SU-DHL-6 (cell line): ENCODE measurements at regions not wholly inside any gene's neighbourhood (a gene's known extent, or its start where the extent isn't known, plus 50 kb on each side); places are given as distances from the start of the nearest gene placed in this dataset.

Source experiments
- H2AFZ ChIP-seq: fragments of 200-600 bp; sonication (generic); 2 replicates; pipeline ENCODE4 v1.6.1; 2014; ENCODE audit warnings: low read depth, mild to moderate bottlenecking, moderate library complexity, mixed read lengths, antibody characterized with exemption, low read length; ENCODE audit not compliant: severe bottlenecking
- H3F3A ChIP-seq: fragments of 200-600 bp; shearing (Covaris generic); 2 replicates; pipeline ENCODE4 v1.6.0; 2016; ENCODE audit warnings: antibody characterized with exemption, mild to moderate bottlenecking; ENCODE audit not compliant: insufficient read depth
- H3K27ac ChIP-seq: fragments of 200-600 bp; sonication (generic); 2 replicates; pipeline ENCODE4 v1.5.1; 2016; ENCODE audit warnings: low read depth, mild to moderate bottlenecking, low read length, moderate library complexity, mixed read lengths
- H3K27me3 ChIP-seq: fragments of 200-600 bp; sonication (generic), shearing (Covaris generic); 2 replicates; pipeline ENCODE4 v1.6.0; 2014; ENCODE audit warnings: mild to moderate bottlenecking, low read length
- H3K36me3 ChIP-seq: fragments of 200-600 bp; sonication (generic); 2 replicates; pipeline ENCODE4 v1.6.1; 2014; ENCODE audit warnings: mild to moderate bottlenecking, low read length, mixed read lengths
- H3K4me2 ChIP-seq: fragments of 300-600, 200-600 bp; shearing (Covaris generic), sonication (generic); 2 replicates; pipeline ENCODE4 v1.6.0; 2014; ENCODE audit warnings: low read length, low read depth, mild to moderate bottlenecking; ENCODE audit not compliant: poor library complexity, severe bottlenecking
- H3K4me3 ChIP-seq: fragments of 200-600 bp; sonication (generic); 2 replicates; pipeline ENCODE4 v1.5.1; 2014; ENCODE audit warnings: antibody characterized with exemption, low read length, mild to moderate bottlenecking, mixed read lengths; ENCODE audit not compliant: insufficient read depth, poor library complexity, severe bottlenecking
- H3K79me2 ChIP-seq: fragments of 200-600 bp; sonication (generic); 2 replicates; pipeline ENCODE4 v1.6.1; 2014; ENCODE audit warnings: mild to moderate bottlenecking, low read length, moderate library complexity; ENCODE audit not compliant: insufficient read depth
- H3K9ac ChIP-seq: fragments of 200-600 bp; sonication (generic); 2 replicates; pipeline ENCODE4 v1.7.0; 2014; ENCODE audit warnings: mild to moderate bottlenecking, low read length
- H3K9me2 ChIP-seq: fragments of 200-600 bp; sonication (generic); replicated peaks from 2 replicates; pipeline ENCODE4 v1.6.1; 2014; ENCODE audit warnings: low read length; ENCODE audit not compliant: insufficient read depth
- H3K9me3 ChIP-seq: fragments of 200-600 bp; sonication (generic); 2 replicates; pipeline ENCODE4 v1.6.1; 2014; ENCODE audit warnings: low read length, mixed read lengths; ENCODE audit not compliant: insufficient read depth
- H4K20me1 ChIP-seq: fragments of 200-600 bp; sonication (generic); 2 replicates; pipeline ENCODE4 v1.6.1; 2014; ENCODE audit warnings: low read depth, mild to moderate bottlenecking, antibody characterized with exemption, low read length, moderate library complexity, mixed read lengths
- CTCF ChIP-seq: fragments of 200-600 bp; sonication (generic); IDR thresholded peaks from one replicate; pipeline ENCODE4 v1.5.1; 2017; ENCODE audit warnings: antibody characterized with exemption, mild to moderate bottlenecking, low read length, moderate library complexity; ENCODE audit not compliant: insufficient read depth, poor library complexity, severe bottlenecking
- EZH2phosphoT487 ChIP-seq: fragments of 200-600 bp; sonication (generic), shearing (Covaris generic); conservative IDR thresholded peaks from 2 replicates; pipeline ENCODE4 v1.6.1; 2018; ENCODE audit warnings: mild to moderate bottlenecking, antibody characterized with exemption, low read length, moderate library complexity, mixed read lengths

GRCh38 chr1:78790174-78790573 lies 140.5 kb downstream of the IFI44 start:
- no peaks in the 10 kb centered on the region for H3K27me3 ChIP-seq
- no peaks in the 10 kb centered on the region for H3K79me2 ChIP-seq
- no peak overlapping the region for H3K27ac ChIP-seq
- H3K4me3 ChIP-seq: no peak overlapping the region
- 0 out of 2 replicates have a peak, but pooled peaks cover 2% of the 10 kb centered on the region for H4K20me1 ChIP-seq
- TF ChIP-seq CTCF (no peak), EZH2phosphoT487 (no peak)
- no peak overlapping the region for H2AFZ ChIP-seq
- no peaks in the 10 kb centered on the region for H3F3A ChIP-seq
- H3K36me3 ChIP-seq: no peaks in the 10 kb centered on the region
- H3K9me2 ChIP-seq: no peaks in the 10 kb centered on the region
- H3K4me2 ChIP-seq: no peak overlapping the region
- no peaks in the 10 kb centered on the region for H3K9me3 ChIP-seq
- no peak overlapping the region for H3K9ac ChIP-seq

DNA sequence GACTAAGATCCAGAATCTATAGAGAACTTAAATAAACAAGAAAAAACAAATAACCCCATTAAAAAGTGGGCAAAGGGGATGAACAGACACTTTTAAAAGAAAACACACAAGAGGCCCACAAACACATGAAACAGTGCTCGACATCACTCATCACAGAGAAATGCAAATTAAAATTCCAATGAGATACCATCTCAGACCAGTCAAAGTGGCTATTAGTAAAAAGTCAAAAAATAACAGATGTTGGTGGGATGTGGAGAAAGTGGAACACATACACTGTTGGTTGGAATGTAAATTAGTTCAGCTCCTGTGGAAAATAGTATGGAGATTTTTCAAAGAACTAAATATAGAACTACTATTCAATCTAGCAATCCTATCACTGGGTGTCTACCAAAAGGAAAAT lies 143.1 kb downstream of the IFI44 start:
- H2AFZ ChIP-seq: no peak overlapping the region
- TF ChIP-seq CTCF (no peak), EZH2phosphoT487 (no peak)
- H3K9me2 ChIP-seq: no peaks in the 10 kb centered on the region
- no peak overlapping the region for H3K4me2 ChIP-seq
- H3F3A ChIP-seq: no peaks in the 10 kb centered on the region
- H4K20me1 ChIP-seq: 0 out of 2 replicates have a peak, but pooled peaks cover 2% of the 10 kb centered on the region
- no peaks in the 10 kb centered on the region for H3K79me2 ChIP-seq
- no peaks in the 10 kb centered on the region for H3K27me3 ChIP-seq
- no peak overlapping the region for H3K9ac ChIP-seq
- H3K9me3 ChIP-seq: no peaks in the 10 kb centered on the region
- no peak overlapping the region for H3K27ac ChIP-seq
- no peaks in the 10 kb centered on the region for H3K36me3 ChIP-seq
- H3K4me3 ChIP-seq: no peak overlapping the region

DNA sequence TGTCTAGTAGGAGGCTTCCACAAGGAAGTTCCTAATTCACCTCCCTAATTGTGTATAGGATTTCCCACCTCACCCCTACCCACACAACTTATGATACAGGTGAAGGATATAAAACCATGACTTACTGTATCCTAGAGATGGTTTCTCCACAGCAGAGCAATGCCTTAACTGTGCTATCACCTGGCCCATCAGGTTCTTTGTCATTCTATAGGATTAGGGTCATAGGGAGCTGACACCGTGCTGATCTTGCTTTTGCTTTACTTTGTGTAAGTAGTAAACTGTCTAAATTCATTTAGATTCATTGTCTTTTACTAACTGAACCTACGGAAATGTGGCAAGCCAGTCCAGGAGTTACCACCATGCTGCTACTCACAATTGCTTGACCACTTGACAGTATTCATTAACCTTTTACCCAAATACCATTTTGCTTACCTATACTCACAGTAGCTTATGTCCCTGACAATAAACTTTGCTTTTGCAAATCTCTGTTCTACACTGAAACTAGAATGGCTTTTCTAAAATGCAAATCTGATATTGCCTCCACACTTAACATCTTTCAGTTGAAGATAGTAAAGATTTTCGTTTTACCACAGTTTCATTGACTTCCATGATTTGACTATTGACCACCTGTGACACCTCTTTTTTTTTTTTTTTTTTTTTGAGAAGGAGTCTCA lies 147.6 kb downstream of the IFI44 start:
- Histone ChIP-seq H3K27me3 (no peaks in the 10 kb centered on the region), H3K27ac (no peak overlapping the region), H3K9me3 (no peaks in the 10 kb centered on the region), H3K4me3 (no peak overlapping the region), H3K79me2 (no peaks in the 10 kb centered on the region), H3K9me2 (no peaks in the 10 kb centered on the region), H3K36me3 (no peaks in the 10 kb centered on the region), H3K4me2 (no peak overlapping the region), H3F3A (no peaks in the 10 kb centered on the region), H4K20me1 (no peaks in the 10 kb centered on the region), H3K9ac (no peak overlapping the region), H2AFZ (no peak overlapping the region)
- TF ChIP-seq CTCF: no peak
- TF ChIP-seq EZH2phosphoT487: no peak
